ENCODE measurements at regions not wholly inside any gene's neighbourhood (a gene's known extent, or its start where the extent isn't known, plus 50 kb on each side); places are given as distances from the start of the nearest gene placed in this dataset.
"Not testable (repeated sequence)": the region's sequence is repeated elsewhere in the genome, so short reads cannot be mapped to it uniquely, and the experiment has no call there.

DNA sequence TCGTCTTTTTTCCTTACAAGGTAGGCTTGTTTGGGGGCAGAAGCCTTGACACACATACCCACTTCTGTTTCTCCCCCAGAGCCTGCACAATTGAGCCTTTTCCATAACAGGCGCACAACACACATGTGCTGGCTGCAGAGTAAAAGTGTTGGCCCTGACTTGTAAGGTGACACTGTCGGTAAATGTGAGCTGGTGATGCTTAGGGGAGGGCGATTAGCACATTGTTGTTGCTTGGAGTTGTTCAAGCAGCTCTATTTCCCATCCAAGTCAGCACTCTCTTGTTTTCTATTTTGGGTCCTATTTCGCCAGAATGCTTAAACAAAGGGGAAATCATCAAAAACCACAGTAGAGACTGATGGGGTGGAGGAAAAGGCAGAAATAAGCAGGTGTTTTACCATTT, 51.9 kb upstream of the PTPRJ start:
- H3K27ac Mint-ChIP-seq: no peak overlapping the region
- ATAC-seq (replicated peaks): no peak
- H3K36me3 Mint-ChIP-seq (ENCODE audit: low read depth): no peaks in the 10 kb centered on the region
- H3K4me3 Mint-ChIP-seq: no peak overlapping the region
- H3K4me1 Mint-ChIP-seq: no peaks in the 10 kb centered on the region
- no peaks in the 10 kb centered on the region for H3K9me3 Mint-ChIP-seq
- no peaks in the 10 kb centered on the region for H3K27me3 Mint-ChIP-seq

DNA sequence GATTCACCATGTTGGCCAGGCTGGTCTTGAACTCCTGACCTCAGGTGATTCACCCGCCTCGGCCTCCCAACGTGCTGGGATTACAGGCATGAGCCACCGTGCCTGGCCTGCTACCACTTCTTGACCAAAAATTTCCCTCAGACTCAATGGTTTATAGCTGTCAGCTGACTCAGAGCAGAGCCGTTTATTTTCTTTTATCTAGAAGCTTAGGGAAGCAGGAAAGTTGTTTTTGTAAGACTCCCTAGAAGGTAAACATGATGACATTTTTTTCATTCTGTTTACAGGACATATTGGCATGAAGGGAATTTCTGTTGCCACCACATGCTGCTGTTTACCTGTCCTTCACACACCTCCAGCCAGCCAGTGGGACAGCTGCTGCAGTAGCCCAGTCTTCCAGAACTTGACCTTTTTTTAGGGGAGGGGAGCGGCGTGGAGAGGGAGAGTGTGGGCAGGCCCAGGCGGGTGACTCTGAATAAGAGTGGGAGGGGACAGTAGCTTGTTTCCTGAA, 56.1 kb upstream of the PTPRJ start:
- Mint-ChIP-seq H3K27ac (peak overlapping the region; percentile 63), H3K4me1 (peaks cover 21% of the 10 kb centered on the region), H3K36me3 (ENCODE audit: low read depth) (no peaks in the 10 kb centered on the region), H3K27me3 (no peaks in the 10 kb centered on the region), H3K4me3 (peak overlapping the region; percentile 27), H3K9me3 (no peaks in the 10 kb centered on the region)
- peak; percentile 92 for ATAC-seq (replicated peaks)

DNA sequence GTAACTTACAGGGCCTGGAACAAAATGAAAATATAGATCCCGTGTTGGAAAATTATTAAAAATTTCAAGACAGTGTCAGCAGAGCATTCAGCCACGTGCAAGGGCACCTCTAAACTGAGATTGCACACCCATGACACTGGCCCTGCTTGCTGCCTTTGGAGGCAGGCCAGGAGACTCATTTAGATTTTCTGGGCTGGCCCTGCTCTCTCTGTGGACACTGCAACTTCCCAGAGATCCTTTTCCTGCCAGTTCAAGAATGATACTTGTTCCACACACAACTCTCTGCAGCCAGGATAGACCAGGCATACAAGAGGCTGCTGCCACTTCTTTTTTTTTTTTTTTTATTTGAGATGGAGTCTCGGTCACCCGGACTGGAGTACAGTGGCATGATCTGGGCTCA, 56.7 kb upstream of the PTPRJ start:
- H3K4me3 Mint-ChIP-seq: no peak overlapping the region
- H3K36me3 Mint-ChIP-seq (ENCODE audit: low read depth): no peaks in the 10 kb centered on the region
- H3K4me1 Mint-ChIP-seq: peaks cover 27% of the 10 kb centered on the region

DNA sequence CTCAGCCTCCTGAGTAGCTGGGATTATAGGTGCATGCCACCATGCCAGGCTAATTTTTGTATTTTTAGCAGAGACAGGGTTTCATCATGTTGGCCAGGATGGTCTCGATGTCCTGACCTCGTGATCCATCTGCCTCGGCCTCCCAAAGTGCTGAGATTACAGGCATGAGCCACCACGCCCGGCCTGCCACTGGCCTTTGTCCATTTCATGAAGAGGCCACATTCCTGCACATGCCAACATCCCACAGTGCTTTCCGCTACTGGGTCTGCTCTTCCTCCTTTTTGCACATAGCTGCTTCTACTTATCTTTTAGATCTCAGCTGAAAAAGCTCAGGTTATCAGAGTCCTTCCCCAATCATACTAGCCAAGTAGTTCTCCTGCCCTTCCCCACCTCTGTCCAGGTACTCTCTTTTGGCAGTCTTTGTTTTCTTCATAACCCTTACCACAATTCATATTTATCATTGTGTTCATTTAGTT, 59.2 kb upstream of the PTPRJ start:
- Mint-ChIP-seq H3K27ac (peak overlapping the region; percentile 21), H3K4me1 (peaks cover 37% of the 10 kb centered on the region), H3K4me3 (peak overlapping the region; percentile 30)
- not testable (repeated sequence) for H3K9me3 Mint-ChIP-seq; ATAC-seq (replicated peaks); H3K27me3 Mint-ChIP-seq; H3K36me3 Mint-ChIP-seq (ENCODE audit: low read depth)

More for the DNA sequence above, 56.7 kb upstream of the PTPRJ start:
- Mint-ChIP-seq H3K9me3 (no peaks in the 10 kb centered on the region), H3K27me3 (no peaks in the 10 kb centered on the region), H3K27ac (peak overlapping the region; percentile 63)
- ATAC-seq (replicated peaks): no peak

DNA sequence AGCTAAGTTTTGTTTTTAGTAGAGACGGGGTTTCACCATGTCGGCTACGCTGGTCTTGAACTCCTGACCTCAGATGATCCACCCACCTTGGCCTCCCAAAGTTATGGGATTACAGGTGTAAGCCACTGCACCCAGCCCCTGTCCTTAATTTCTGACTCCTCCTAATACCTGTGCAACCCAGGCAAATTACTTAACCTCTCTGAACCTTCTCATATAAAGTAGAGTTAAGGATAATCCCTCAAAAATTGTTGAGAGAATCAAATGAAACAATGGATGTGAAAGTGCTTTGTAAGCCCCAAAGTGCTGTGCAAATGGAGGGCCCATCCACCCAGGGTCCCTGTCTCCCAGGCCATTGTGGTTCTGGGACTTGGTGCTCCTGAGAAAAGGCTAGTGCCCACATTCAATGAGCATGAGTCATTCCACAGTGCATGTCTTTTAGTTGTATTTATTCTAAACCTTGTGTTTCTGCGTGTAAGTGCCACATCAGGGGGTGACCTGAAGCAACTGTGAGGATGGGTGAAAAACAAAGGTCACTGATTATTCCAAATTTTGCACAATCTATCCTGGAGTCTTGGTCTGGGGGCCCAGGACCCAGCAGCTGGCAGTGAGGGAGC, 61.4 kb upstream of the PTPRJ start:
- H3K4me3 Mint-ChIP-seq: peak overlapping the region; percentile 19
- peak overlapping the region; percentile 55 for H3K27ac Mint-ChIP-seq
- no peaks in the 10 kb centered on the region for H3K27me3 Mint-ChIP-seq
- peak; percentile 27 for ATAC-seq (replicated peaks)
- no peaks in the 10 kb centered on the region for H3K9me3 Mint-ChIP-seq
- peaks cover 47% of the 10 kb centered on the region for H3K4me1 Mint-ChIP-seq
- H3K36me3 Mint-ChIP-seq (ENCODE audit: low read depth): no peaks in the 10 kb centered on the region

DNA sequence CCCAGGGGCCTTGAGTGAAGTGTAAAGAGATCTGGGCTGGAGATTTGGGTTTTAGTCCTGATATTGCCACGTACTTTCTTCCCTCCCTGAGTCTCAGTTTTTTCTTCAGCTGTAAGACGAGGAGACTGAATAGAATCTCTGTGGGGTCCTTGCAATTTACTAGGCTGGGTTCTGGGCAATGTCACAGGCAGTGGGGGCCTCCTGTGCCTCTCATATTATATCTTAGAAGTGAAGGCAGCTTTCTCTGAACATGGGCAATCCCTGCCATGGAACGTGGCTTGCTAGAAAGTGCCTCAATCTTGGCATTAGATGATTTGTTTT, 62.0 kb upstream of the PTPRJ start:
- ATAC-seq (replicated peaks): peak; percentile 2
- Mint-ChIP-seq H3K27ac (peak overlapping the region; percentile 55), H3K4me3 (peak overlapping the region; percentile 19), H3K9me3 (no peaks in the 10 kb centered on the region), H3K36me3 (ENCODE audit: low read depth) (no peaks in the 10 kb centered on the region), H3K27me3 (no peaks in the 10 kb centered on the region), H3K4me1 (peaks cover 50% of the 10 kb centered on the region)

DNA sequence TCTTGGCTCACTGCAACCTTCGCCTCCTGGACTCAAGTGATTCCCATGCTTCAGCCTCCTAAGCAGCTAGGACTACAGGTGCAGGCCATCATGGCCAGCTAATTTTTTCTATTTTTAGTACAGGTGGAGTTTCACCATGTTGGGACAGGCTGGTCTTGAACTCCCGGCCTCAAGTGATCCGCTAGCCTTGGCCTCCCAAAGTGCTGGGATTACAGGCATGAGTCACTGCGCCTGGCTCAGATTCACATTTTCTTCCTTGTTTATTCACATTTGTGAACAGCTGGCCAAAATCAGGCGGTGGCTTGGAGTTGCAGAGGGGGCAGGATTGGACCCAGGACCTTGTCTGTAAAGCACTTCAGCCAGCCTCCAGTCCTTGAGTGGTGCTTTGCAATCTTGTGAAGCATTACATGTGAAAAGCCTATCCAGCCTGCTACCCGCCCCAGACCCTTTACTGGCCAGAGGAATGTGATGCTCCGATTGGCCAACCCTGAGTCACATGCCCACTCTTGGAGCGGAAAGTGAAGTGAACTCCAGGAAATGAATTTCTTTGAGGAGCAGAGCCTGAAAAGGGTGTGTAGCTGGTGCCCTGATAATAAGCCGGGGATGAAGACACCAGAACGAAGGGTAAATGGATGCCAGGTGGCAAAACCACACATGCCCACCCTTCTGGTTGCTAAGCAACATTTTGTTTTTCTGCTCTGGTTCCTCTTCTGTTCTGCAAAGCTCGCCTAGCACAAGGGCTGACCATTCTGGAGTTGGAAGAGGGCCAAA, 62.6 kb upstream of the PTPRJ start:
- ATAC-seq (replicated peaks): no peak
- Mint-ChIP-seq H3K27ac (no peak overlapping the region), H3K4me1 (peaks cover 50% of the 10 kb centered on the region)

DNA sequence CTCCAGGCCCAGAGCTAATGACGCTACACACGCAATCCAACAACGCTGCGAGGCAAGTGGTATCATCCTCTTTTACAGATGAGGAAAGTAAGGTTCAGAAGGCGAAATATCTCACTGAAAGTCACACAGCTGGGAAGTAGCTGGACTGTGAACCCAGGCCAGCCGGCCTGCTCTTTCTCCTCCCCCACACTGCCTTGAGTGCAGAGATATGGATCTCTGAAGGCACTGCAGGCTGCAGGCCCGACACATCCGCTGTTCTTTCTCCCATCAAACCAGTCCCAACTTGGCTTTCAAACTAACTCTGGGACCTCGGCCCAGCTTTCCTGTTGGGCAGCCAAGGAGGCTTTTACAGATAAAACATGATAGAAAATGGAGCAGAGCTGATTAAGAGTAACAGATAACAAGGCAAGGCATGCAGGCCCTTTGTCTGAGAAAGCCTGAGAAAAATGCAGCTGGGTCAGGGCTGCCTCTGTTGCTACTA, 64.0 kb upstream of the PTPRJ start:
- H3K4me1 Mint-ChIP-seq: peaks cover 51% of the 10 kb centered on the region
- ATAC-seq (replicated peaks): no peak
- H3K36me3 Mint-ChIP-seq (ENCODE audit: low read depth): no peaks in the 10 kb centered on the region
- H3K27ac Mint-ChIP-seq: no peak overlapping the region
- no peaks in the 10 kb centered on the region for H3K9me3 Mint-ChIP-seq
- no peaks in the 10 kb centered on the region for H3K27me3 Mint-ChIP-seq
- no peak overlapping the region for H3K4me3 Mint-ChIP-seq

More for the DNA sequence above, 62.6 kb upstream of the PTPRJ start:
- H3K9me3 Mint-ChIP-seq: no peaks in the 10 kb centered on the region
- H3K36me3 Mint-ChIP-seq (ENCODE audit: low read depth): no peaks in the 10 kb centered on the region
- H3K4me3 Mint-ChIP-seq: no peak overlapping the region
- H3K27me3 Mint-ChIP-seq: no peaks in the 10 kb centered on the region

DNA sequence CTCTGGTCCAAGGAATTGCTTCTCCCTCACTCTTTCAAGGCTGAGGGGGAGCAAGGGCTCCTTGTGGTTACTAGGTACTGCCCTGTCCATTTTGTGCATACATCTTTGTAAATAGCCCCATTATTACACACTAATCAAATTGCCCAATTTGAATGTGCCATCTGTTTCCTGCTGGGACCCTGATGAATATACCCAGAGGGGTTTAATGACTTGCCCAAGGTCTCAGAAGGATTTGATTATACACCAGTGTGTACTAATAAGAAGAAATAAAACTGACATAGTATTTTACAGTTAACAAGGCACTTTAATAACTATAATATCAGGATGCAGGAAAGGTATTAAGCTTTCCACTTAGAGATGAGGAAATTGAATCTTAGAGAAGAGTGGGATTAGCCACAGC, 64.6 kb upstream of the PTPRJ start:
- peak overlapping the region; percentile 61 for H3K4me3 Mint-ChIP-seq
- ATAC-seq (replicated peaks): no peak
- H3K27me3 Mint-ChIP-seq: no peaks in the 10 kb centered on the region
- H3K36me3 Mint-ChIP-seq (ENCODE audit: low read depth): no peaks in the 10 kb centered on the region
- H3K9me3 Mint-ChIP-seq: no peaks in the 10 kb centered on the region
- peaks cover 48% of the 10 kb centered on the region for H3K4me1 Mint-ChIP-seq
- peak overlapping the region; percentile 86 for H3K27ac Mint-ChIP-seq

DNA sequence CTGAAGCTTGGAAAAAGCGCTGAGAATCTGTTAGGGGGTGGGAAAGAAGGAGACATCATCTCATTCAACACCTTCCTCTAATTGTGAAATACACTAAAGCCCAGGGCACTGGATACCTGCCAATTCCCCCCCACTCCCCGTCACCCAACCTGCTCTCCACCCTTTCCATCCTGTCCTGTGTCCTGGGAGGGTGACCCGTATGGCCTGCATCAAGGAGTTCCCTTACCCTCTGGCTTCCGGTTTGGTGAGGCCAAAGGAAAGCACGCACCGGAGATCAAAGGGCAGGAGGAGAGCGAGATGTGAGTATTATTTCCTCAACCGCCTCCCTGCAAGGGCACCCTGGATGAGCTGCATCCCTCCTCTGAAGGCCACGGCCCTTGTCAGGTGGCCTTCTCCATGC, 65.0 kb upstream of the PTPRJ start:
- H3K27me3 Mint-ChIP-seq: no peaks in the 10 kb centered on the region
- no peaks in the 10 kb centered on the region for H3K9me3 Mint-ChIP-seq
- peak overlapping the region; percentile 86 for H3K27ac Mint-ChIP-seq
- peak; percentile 73 for ATAC-seq (replicated peaks)
- H3K4me1 Mint-ChIP-seq: peaks cover 44% of the 10 kb centered on the region
- no peaks in the 10 kb centered on the region for H3K36me3 Mint-ChIP-seq (ENCODE audit: low read depth)
- peak overlapping the region; percentile 61 for H3K4me3 Mint-ChIP-seq

DNA sequence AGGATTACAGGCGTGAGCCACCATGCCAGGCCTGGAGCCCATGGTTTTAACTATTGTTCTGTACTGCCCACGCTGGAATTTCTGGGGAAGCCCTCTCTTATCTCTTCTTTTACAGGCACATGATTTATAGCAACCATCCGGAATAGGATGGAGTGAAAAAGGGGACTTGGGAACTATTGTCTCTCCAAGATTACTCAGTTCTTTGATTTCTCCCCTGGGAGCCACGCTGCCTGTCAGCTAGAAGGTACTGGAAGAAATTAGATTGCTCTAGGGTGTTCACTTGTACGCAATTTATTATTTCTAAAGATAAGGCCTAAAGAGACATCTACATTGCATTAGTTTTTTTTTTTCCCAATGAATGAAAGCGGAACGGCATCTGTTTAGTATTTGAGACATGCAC, 65.6 kb upstream of the PTPRJ start:
- Mint-ChIP-seq H3K36me3 (ENCODE audit: low read depth) (no peaks in the 10 kb centered on the region), H3K27me3 (no peaks in the 10 kb centered on the region), H3K27ac (no peak overlapping the region), H3K4me3 (no peak overlapping the region), H3K9me3 (no peaks in the 10 kb centered on the region), H3K4me1 (peaks cover 38% of the 10 kb centered on the region)
- ATAC-seq (replicated peaks): no peak

DNA sequence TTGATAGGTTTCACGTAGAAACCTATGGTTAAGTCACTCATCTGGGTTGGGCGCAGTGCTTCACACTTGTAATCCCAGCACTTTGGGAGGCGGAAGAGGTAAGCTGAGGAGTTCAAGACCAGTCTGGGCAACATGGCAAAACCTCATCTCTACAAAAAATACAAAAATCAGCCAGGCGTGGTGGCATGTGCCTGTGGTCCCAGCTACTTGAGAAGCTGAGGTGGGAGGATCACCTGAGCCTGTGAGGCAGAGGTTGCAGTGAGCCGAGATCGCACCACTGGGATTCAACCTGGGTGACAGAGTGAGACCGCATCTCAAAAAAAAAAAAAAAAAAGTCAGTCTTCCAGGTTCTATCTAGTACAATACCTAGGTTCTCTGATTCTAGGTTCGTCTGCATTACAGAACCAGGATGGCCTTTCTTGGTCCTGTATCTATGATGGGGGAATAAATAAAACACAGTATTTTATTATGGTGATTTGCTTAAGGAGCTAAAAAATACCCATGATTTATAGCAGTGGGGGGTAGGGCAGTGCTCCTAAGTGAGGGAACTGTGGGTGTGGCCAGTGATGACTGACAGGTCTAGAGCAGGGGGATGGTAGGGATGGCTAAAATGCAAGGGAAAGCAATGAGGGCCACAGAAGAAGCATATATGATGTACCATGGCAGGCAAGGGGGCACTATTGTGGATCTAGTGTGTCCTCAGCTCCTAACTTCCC, 65.5 kb upstream of the NUP160 start:
- no peaks in the 10 kb centered on the region for H3K9me3 Mint-ChIP-seq
- H3K4me3 Mint-ChIP-seq: no peak overlapping the region
- H3K4me1 Mint-ChIP-seq: peaks cover 27% of the 10 kb centered on the region
- H3K36me3 Mint-ChIP-seq (ENCODE audit: low read depth): no peaks in the 10 kb centered on the region
- no peak for ATAC-seq (replicated peaks)
- H3K27me3 Mint-ChIP-seq: no peaks in the 10 kb centered on the region
- no peak overlapping the region for H3K27ac Mint-ChIP-seq

DNA sequence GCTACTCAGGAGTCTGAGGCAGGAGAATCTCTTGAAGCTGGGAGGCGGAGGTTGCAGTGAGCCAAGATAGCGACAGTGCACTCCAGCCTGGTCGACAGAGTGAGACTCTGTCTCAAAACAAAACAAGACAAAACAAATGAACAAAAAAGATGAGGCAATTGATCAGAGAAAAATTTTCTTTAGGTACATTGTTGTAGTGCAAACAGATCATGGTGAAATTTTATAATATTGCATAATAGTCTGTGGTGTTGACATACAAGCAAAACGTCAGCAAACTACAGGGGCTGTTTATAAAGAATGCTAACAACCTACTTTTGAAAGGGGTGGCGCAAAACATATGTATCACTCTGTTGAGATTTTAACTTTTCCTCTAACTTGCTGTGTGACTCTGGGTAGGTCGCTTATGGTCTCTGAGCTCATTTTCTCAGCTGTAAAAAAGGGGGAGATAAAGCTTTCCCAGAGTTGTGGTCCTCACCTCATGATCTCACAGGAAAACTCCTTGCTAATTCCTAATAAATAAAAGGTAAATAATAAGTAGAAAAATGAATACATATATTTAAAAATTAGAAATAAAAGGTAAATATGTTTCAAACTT, 64.8 kb upstream of the NUP160 start:
- no peaks in the 10 kb centered on the region for H3K27me3 Mint-ChIP-seq
- H3K9me3 Mint-ChIP-seq: no peaks in the 10 kb centered on the region
- no peak overlapping the region for H3K27ac Mint-ChIP-seq
- ATAC-seq (replicated peaks): no peak
- no peaks in the 10 kb centered on the region for H3K36me3 Mint-ChIP-seq (ENCODE audit: low read depth)
- H3K4me1 Mint-ChIP-seq: peaks cover 21% of the 10 kb centered on the region
- H3K4me3 Mint-ChIP-seq: no peak overlapping the region

DNA sequence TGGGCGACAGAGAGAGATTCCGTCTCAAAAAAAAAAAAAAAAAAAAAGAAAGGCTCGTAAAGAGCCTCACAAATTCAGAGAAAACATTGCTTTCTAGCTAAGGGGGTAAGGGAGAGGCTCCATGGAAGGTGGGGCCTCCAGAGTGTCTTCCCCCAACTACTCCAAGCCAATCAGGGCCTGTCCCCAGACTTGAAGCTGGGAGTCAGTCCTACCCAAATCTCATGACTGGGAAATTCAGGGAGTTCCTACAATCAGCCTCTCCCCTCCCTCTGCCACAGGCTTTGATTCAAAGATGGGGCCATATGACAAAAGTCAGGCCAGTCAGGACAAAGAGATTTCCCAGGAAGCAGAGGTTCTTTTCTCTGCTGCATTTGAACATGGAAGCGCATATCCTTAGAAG, 63.0 kb upstream of the NUP160 start:
- ATAC-seq (replicated peaks): no peak
- Mint-ChIP-seq H3K9me3 (no peaks in the 10 kb centered on the region), H3K4me1 (peaks cover 17% of the 10 kb centered on the region)

More for the DNA sequence above, 63.0 kb upstream of the NUP160 start:
- Mint-ChIP-seq H3K27ac (peak overlapping the region; percentile 8), H3K36me3 (ENCODE audit: low read depth) (no peaks in the 10 kb centered on the region), H3K4me3 (no peak overlapping the region), H3K27me3 (no peaks in the 10 kb centered on the region)

Data from activated T-helper 17 cell treated with anti-CD3 and anti-CD28 coated beads, Interleukin-2, amount 50 U/mL, for 72 hours (primary cell).